Osteoblast (primary cell): ENCODE measurements at regions not wholly inside any gene's neighbourhood (a gene's known extent, or its start where the extent isn't known, plus 50 kb on each side); places are given as distances from the start of the nearest gene placed in this dataset.

ENCODE experiments used
- DNase-seq: peaks from one replicate; pipeline ENCODE4 v3.0.0; 2011; ENCODE audit warnings: low spot score, mixed read lengths; ENCODE audit not compliant: insufficient read length; ENCODE audit errors: missing footprints
- H2AFZ ChIP-seq: 2 replicates; pipeline ENCODE4 v1.6.0; 2011; ENCODE audit warnings: mild to moderate bottlenecking, low read length
- H3K27ac ChIP-seq: 2 replicates; pipeline ENCODE4 v1.5.1; 2011; ENCODE audit warnings: mild to moderate bottlenecking, low read depth, low read length, moderate library complexity
- H3K27me3 ChIP-seq: 2 replicates; pipeline ENCODE4 v1.6.0; 2012; ENCODE audit warnings: mild to moderate bottlenecking, control low read depth, inconsistent platforms, low read length, moderate library complexity; ENCODE audit not compliant: insufficient read depth
- H3K36me3 ChIP-seq: 2 replicates; pipeline ENCODE4 v1.5.1; 2011; ENCODE audit warnings: mild to moderate bottlenecking, low read length, control low read depth, moderate library complexity; ENCODE audit not compliant: insufficient read depth
- H3K4me1 ChIP-seq: 2 replicates; pipeline ENCODE4 v1.5.1; 2011; ENCODE audit warnings: mild to moderate bottlenecking, low read length, control low read depth, moderate library complexity; ENCODE audit not compliant: insufficient read depth
- H3K4me2 ChIP-seq: 2 replicates; pipeline ENCODE4 v1.6.0; 2011; ENCODE audit warnings: mild to moderate bottlenecking, low read length; ENCODE audit not compliant: insufficient read depth
- H3K4me3 ChIP-seq: fragments of 200-600 bp; sonication (generic); 3 replicates; pipeline ENCODE4 v1.5.1; 2012; ENCODE audit warnings: mild to moderate bottlenecking, low read length, inconsistent platforms; ENCODE audit not compliant: insufficient read depth
- H3K79me2 ChIP-seq: 2 replicates; pipeline ENCODE4 v1.6.0; 2012; ENCODE audit warnings: mild to moderate bottlenecking, low read length, control low read depth, inconsistent platforms; ENCODE audit not compliant: insufficient read depth
- H3K9me3 ChIP-seq: 2 replicates; pipeline ENCODE4 v1.5.1; 2011; ENCODE audit warnings: low read depth, low read length, control low read depth
- H4K20me1 ChIP-seq: 2 replicates; pipeline ENCODE4 v1.6.0; 2012; ENCODE audit warnings: mild to moderate bottlenecking, low read length, control low read depth; ENCODE audit not compliant: insufficient read depth
- CTCF ChIP-seq: IDR thresholded peaks from 2 replicates; pipeline ENCODE4 v1.5.1; 2011; ENCODE audit warnings: mild to moderate bottlenecking, low read depth, low read length, moderate library complexity; ENCODE audit errors: extremely low read depth

GRCh38 chr4:31086756-31087330 lies 366.7 kb downstream of the PCDH7 start:
- no peaks in the 10 kb centered on the region for H4K20me1 ChIP-seq
- no peaks in the 10 kb centered on the region for H3K36me3 ChIP-seq
- DNase-seq: no peak
- no peaks in the 10 kb centered on the region for H3K9me3 ChIP-seq
- no peaks in the 10 kb centered on the region for H3K4me1 ChIP-seq
- TF ChIP-seq CTCF: no peak
- no peak overlapping the region for H3K27ac ChIP-seq
- H3K27me3 ChIP-seq: no peaks in the 10 kb centered on the region
- no peak overlapping the region for H3K4me2 ChIP-seq
- no peak overlapping the region for H2AFZ ChIP-seq
- no peaks in the 10 kb centered on the region for H3K79me2 ChIP-seq
- no peak overlapping the region for H3K4me3 ChIP-seq

DNA sequence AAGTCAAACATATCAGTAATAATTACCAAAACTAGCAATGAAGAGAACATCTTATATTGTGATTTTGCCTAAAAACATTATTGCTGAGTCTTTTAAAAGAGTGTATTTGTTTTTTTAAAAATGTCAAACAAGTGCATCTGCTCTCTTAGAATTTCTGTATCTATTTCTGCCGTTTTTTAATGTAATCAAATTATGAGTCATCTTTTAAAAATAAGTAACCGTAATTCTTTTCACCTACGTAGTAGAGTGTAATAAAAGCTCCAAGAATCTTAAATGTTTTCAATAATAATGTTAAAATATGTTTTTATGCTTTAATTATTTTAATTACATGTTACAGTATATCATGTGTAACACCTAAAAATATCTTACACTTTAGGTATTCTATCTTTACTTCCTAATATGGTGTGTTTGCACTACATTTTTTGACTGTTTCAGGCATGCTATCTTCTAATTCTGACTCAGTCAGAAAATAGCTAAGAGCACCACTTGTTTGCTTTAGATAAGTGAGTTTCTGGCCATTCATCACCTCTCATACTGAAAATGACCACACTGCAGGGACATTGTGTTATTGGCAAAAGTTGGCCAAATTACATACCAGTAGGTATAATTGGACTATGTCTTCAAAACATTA lies 368.5 kb downstream of the PCDH7 start:
- Histone ChIP-seq H3K27ac (no peak overlapping the region), H3K9me3 (no peaks in the 10 kb centered on the region), H3K36me3 (no peaks in the 10 kb centered on the region), H3K4me2 (no peak overlapping the region), H3K79me2 (no peaks in the 10 kb centered on the region), H4K20me1 (no peaks in the 10 kb centered on the region), H3K4me3 (no peak overlapping the region), H3K27me3 (no peaks in the 10 kb centered on the region), H3K4me1 (no peaks in the 10 kb centered on the region), H2AFZ (no peak overlapping the region)
- DNase-seq: no peak
- TF ChIP-seq CTCF: no peak

DNA sequence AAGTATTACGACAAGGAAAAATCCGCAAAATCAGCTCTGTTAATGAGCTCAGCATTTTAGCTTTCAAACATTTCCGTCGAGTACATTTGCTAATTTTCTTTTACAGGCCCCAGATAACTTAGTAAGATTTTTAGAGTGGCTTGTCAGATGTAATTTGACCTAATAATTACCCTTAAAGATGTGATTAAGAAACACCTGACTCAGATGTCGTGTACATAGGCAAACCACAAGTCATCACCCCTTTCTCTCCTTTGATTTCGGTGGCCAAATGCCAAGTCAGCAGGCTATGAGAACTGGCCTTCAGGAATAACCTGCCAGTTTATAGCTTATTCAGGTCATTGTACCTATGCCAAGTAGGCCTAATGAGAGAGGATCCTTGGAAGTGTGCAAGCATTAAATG lies 369.6 kb downstream of the PCDH7 start:
- Histone ChIP-seq H2AFZ (no peak overlapping the region), H3K36me3 (no peaks in the 10 kb centered on the region), H3K9me3 (no peaks in the 10 kb centered on the region), H4K20me1 (no peaks in the 10 kb centered on the region), H3K4me3 (no peak overlapping the region), H3K4me2 (no peak overlapping the region), H3K27me3 (no peaks in the 10 kb centered on the region), H3K27ac (no peak overlapping the region), H3K79me2 (no peaks in the 10 kb centered on the region), H3K4me1 (no peaks in the 10 kb centered on the region)
- no peak for TF ChIP-seq CTCF
- DNase-seq: no peak

DNA sequence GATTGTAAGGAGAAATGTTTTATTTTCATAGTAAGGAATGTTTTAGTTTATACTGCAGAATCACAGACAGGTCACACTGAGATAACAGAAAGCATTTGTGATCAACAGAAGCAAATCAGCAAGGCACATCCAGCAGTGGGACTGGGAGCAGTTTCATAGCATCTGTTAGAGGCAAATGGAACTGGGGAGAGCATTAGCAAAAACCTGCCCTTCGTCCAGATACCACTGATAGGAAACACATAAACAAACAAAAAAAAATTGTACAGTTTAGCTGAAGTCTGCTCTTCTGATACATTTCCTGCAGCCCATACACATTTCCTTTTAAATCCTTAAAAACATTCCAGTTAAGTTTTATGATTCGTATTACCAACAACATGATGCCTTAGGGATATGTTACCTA lies 374.3 kb downstream of the PCDH7 start:
- no peak for DNase-seq

More for the DNA sequence above, 374.3 kb downstream of the PCDH7 start:
- Histone ChIP-seq H3K4me2 (no peak overlapping the region), H3K27ac (no peak overlapping the region), H2AFZ (no peak overlapping the region), H3K9me3 (no peaks in the 10 kb centered on the region), H3K36me3 (no peaks in the 10 kb centered on the region), H3K4me1 (no peaks in the 10 kb centered on the region), H3K79me2 (no peaks in the 10 kb centered on the region), H4K20me1 (no peaks in the 10 kb centered on the region), H3K27me3 (no peaks in the 10 kb centered on the region), H3K4me3 (no peak overlapping the region)
- no peak for TF ChIP-seq CTCF
